ENCODE measurements at regions not wholly inside any gene's neighbourhood (a gene's known extent, or its start where the extent isn't known, plus 50 kb on each side); places are given as distances from the start of the nearest gene placed in this dataset.

DNA sequence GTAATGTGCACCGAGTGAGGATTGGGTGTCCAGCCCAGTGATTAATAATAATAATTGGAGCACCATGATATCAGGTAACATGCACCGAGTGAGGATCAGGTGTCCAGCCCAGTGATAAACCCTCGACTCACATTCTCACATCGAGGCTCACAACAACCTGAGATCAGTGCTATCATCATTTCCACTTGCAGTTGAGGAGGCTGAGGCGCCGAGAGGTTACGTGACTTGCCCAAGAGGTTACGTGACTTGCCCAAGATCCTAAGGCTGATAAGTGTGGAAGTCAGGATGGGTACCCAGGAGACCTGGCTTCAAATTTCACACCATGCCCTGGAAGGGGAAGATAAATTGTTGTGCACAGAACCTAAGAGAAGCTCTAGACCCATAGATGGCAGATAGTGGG is 189.4 kb downstream of the MED10 start:
- TF ChIP-seq, protein P1, sequence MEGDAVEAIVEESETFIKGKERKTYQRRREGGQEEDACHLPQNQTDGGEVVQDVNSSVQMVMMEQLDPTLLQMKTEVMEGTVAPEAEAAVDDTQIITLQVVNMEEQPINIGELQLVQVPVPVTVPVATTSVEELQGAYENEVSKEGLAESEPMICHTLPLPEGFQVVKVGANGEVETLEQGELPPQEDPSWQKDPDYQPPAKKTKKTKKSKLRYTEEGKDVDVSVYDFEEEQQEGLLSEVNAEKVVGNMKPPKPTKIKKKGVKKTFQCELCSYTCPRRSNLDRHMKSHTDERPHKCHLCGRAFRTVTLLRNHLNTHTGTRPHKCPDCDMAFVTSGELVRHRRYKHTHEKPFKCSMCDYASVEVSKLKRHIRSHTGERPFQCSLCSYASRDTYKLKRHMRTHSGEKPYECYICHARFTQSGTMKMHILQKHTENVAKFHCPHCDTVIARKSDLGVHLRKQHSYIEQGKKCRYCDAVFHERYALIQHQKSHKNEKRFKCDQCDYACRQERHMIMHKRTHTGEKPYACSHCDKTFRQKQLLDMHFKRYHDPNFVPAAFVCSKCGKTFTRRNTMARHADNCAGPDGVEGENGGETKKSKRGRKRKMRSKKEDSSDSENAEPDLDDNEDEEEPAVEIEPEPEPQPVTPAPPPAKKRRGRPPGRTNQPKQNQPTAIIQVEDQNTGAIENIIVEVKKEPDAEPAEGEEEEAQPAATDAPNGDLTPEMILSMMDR (conservative IDR thresholded peaks at IDR 0.05 in 1 of 2, IDR thresholded peaks at IDR 0.05 in 1 of 2; ENCODE audit: extremely low read depth in 1 of 2, insufficient read depth in 1 of 2, low read depth in 1 of 2, low read length in 2 of 2): no peak
- no peak for TF ChIP-seq EZH2 (IDR thresholded peaks at IDR 0.05; ENCODE audit: borderline replicate concordance, low read length)

Data from mammary epithelial cell (primary cell).